Motor neuron (in vitro differentiated cells): ENCODE measurements at regions not wholly inside any gene's neighbourhood (a gene's known extent, or its start where the extent isn't known, plus 50 kb on each side); places are given as distances from the start of the nearest gene placed in this dataset.

ENCODE experiments used
- ATAC-seq, 8 experiments: fragments of 200-7000 bp; cut with Tn5 transposase; replicated peaks in 6 of 8; 2 replicates each; pipeline ENCODE4 v1.8.0; 2021; ENCODE audit warnings: mild to moderate bottlenecking in 8 of 8, moderate library complexity in 8 of 8
- H3K27ac ChIP-seq, 2 donors: fragments of 250-450 bp; sonication (Bioruptor Pico); 2 replicates each; pipeline ENCODE4 v1.9.0; 2021; ENCODE audit warnings: antibody characterized with exemption in 2 of 2, mild to moderate bottlenecking in 2 of 2, moderate library complexity in 1 of 2
- H3K4me1 ChIP-seq, 2 donors: fragments of 250-450 bp; sonication (Bioruptor Pico); replicated peaks in 1 of 2; 2 replicates each; pipeline ENCODE4 v1.6.1; 2021; ENCODE audit warnings: antibody characterized with exemption in 2 of 2, mild to moderate bottlenecking in 2 of 2, moderate library complexity in 1 of 2
- H3K4me3 ChIP-seq, 5 donors: fragments of 250-450 bp; sonication (Bioruptor Pico); 2 replicates each; pipeline ENCODE4 v1.9.0; 2021; ENCODE audit warnings: antibody characterized with exemption in 5 of 5, mild to moderate bottlenecking in 5 of 5, moderate library complexity in 4 of 5
- WGBS, 10 experiments: fragments of 450-650 bp; shearing (Covaris generic); methylation state at CpG; one replicate each; pipeline ENCODE4 v1.0.0; 2022; 5-methylcytosine and 5-hydroxymethylcytosine counted together
- in situ Hi-C, 9 experiments: fragments of 400-800 bp; cut with MboI; loops; one replicate each; pipeline ENCODE4 v1.15.0; 2021; ENCODE audit warnings: low sequenced_read_pairs in 9 of 9, low pct_unique_long_range_greater_than_20kb in 2 of 9; ENCODE audit not compliant: unreplicated experiment in 9 of 9

- WGBS, 10 experiments, result 25 to 100% (median 83%) methylated on average over 1 to 3 of the region's 4 CpGs; no CpG with 5 or more reads in 2 of the 10 experiments
- Histone ChIP-seq H3K27ac (no peak overlapping the region), H3K4me3 (no peak overlapping the region), H3K4me1 (no peaks in the 10 kb centered on the region)
- ATAC-seq, result peak in 1 of 8 experiments; percentile 92
- in situ Hi-C loops, result no loop called here
Observed at GRCh38 chr13:105050686-105051085, 1484.8 kb downstream of the EFNB2 start.

GRCh38 chr13:105048677-105049076 lies 1486.8 kb downstream of the EFNB2 start:
- 0 to 57% (median 20%) methylated on average over 1 of the region's 1 CpG; no CpG with 5 or more reads in 6 of the 10 experiments for WGBS, 10 experiments
- peak in 2 of 8 experiments; percentile 61 to 67 for ATAC-seq
- in situ Hi-C loops, result no loop called here
- Histone ChIP-seq H3K4me3 (no peak overlapping the region), H3K4me1 (no peaks in the 10 kb centered on the region), H3K27ac (no peak overlapping the region)

- 0 to 100% (median 88%) methylated on average over 1 to 3 of the region's 3 CpGs; no CpG with 5 or more reads in 3 of the 10 experiments for WGBS, 10 experiments
- in situ Hi-C loops, result no loop called here
Observed at GRCh38 chr13:105047676-105048295, 1487.7 kb downstream of the EFNB2 start.

GRCh38 chr13:105037110-105037509 lies 1498.4 kb downstream of the EFNB2 start:
- Histone ChIP-seq H3K4me1 (peaks cover 3 to 13% of the 10 kb centered on the region in 2 donors), H3K4me3 (no peak overlapping the region), H3K27ac (no peak overlapping the region)
- ATAC-seq, result peak in 5 of 8 experiments; percentile 91 to 99 (median 96)
- 20 to 60% (median 55%) methylated on average over 2 of the region's 2 CpGs; no CpG with 5 or more reads in 5 of the 10 experiments for WGBS, 10 experiments
- in situ Hi-C loops, result no loop called here

More at GRCh38 chr13:105047676-105048295, 1487.7 kb downstream of the EFNB2 start:
- no peak overlapping the region for H3K27ac ChIP-seq
- H3K4me1 ChIP-seq, result no peaks in the 10 kb centered on the region
- ATAC-seq, result no peak
- no peak overlapping the region for H3K4me3 ChIP-seq

- no peak overlapping the region for H3K4me3 ChIP-seq
- no peak for ATAC-seq
- H3K27ac ChIP-seq, result no peak overlapping the region
- in situ Hi-C loops, result no loop called here
- WGBS, 10 experiments, result 0 to 100% (median 86%) methylated on average over 1 to 3 of the region's 4 CpGs; no CpG with 5 or more reads in 3 of the 10 experiments
- peaks cover 3 to 13% of the 10 kb centered on the region in 2 donors for H3K4me1 ChIP-seq
Observed at GRCh38 chr13:105035092-105035491, 1500.4 kb downstream of the EFNB2 start.

- WGBS, 10 experiments, result 0 to 100% (median 67%) methylated on average over 1 to 2 of the region's 2 CpGs; no CpG with 5 or more reads in 3 of the 10 experiments
- Histone ChIP-seq H3K4me1 (peaks cover 3 to 13% of the 10 kb centered on the region in 2 donors), H3K27ac (no peak overlapping the region), H3K4me3 (no peak overlapping the region)
- in situ Hi-C loops, result no loop called here
- ATAC-seq, result no peak
Observed at GRCh38 chr13:105033999-105034398, 1501.5 kb downstream of the EFNB2 start.

- no peak for ATAC-seq
- Histone ChIP-seq H3K4me1 (no peaks in the 10 kb centered on the region), H3K4me3 (no peak overlapping the region), H3K27ac (no peak overlapping the region)
- WGBS, 10 experiments, result 9 to 100% (median 73%) methylated on average over 2 to 5 of the region's 5 CpGs; no CpG with 5 or more reads in 1 of the 10 experiments
- in situ Hi-C loops, result no loop called here
Observed at GRCh38 chr13:105031306-105031705, 1504.2 kb downstream of the EFNB2 start.

GRCh38 chr13:105030851-105031250 lies 1504.6 kb downstream of the EFNB2 start:
- Histone ChIP-seq H3K4me3 (no peak overlapping the region), H3K4me1 (no peaks in the 10 kb centered on the region), H3K27ac (no peak overlapping the region)
- in situ Hi-C loops, result no loop called here
- 0 to 96% (median 33%) methylated on average over 1 to 3 of the region's 3 CpGs; no CpG with 5 or more reads in 5 of the 10 experiments for WGBS, 10 experiments
- no peak for ATAC-seq

GRCh38 chr13:105019073-105019472 lies 1516.4 kb downstream of the EFNB2 start:
- no peak for ATAC-seq
- 29 to 98% (median 95%) methylated on average over 5 to 8 of the region's 8 CpGs for WGBS, 10 experiments
- Histone ChIP-seq H3K27ac (no peak overlapping the region), H3K4me1 (peaks cover 0 to 6% of the 10 kb centered on the region in 2 donors), H3K4me3 (no peak overlapping the region)
- in situ Hi-C loops, result no loop called here

GRCh38 chr13:105016266-105016665 lies 1519.2 kb downstream of the EFNB2 start:
- in situ Hi-C loops, result no loop called here
- Histone ChIP-seq H3K4me3 (no peak overlapping the region), H3K4me1 (peaks cover 0 to 6% of the 10 kb centered on the region in 2 donors), H3K27ac (no peak overlapping the region)
- WGBS, 10 experiments, result 7 to 90% (median 57%) methylated on average over 2 to 4 of the region's 4 CpGs; no CpG with 5 or more reads in 1 of the 10 experiments
- no peak for ATAC-seq

GRCh38 chr13:105008604-105009003 lies 1526.9 kb downstream of the EFNB2 start:
- 15 to 100% (median 81%) methylated on average over 1 to 5 of the region's 5 CpGs; no CpG with 5 or more reads in 1 of the 10 experiments for WGBS, 10 experiments
- H3K4me1 ChIP-seq, result peaks cover 0 to 8% of the 10 kb centered on the region in 2 donors
- no peak overlapping the region for H3K4me3 ChIP-seq

GRCh38 chr13:105007166-105007808 lies 1528.2 kb downstream of the EFNB2 start:
- Histone ChIP-seq H3K27ac (no peak overlapping the region), H3K4me1 (peaks cover 2 to 21% of the 10 kb centered on the region in 2 donors), H3K4me3 (no peak overlapping the region)
- WGBS, 10 experiments, result 8 to 100% (median 86%) methylated on average over 1 to 6 of the region's 6 CpGs; no CpG with 5 or more reads in 1 of the 10 experiments
- no peak for ATAC-seq
- in situ Hi-C loops, result no loop called here

More at GRCh38 chr13:105008604-105009003, 1526.9 kb downstream of the EFNB2 start:
- peak in 1 of 8 experiments; percentile 96 for ATAC-seq
- H3K27ac ChIP-seq, result no peak overlapping the region
- in situ Hi-C loops, result no loop called here

- peak in 1 of 8 experiments; percentile 13 for ATAC-seq
- H3K4me3 ChIP-seq, result no peak overlapping the region
- H3K27ac ChIP-seq, result no peak overlapping the region
- 0 to 100% (median 91%) methylated on average over 1 to 3 of the region's 3 CpGs for WGBS, 10 experiments
- in situ Hi-C loops, result no loop called here
- H3K4me1 ChIP-seq, result peaks cover 0 to 2% of the 10 kb centered on the region in 2 donors
Observed at GRCh38 chr13:104996022-104996421, 1539.4 kb downstream of the EFNB2 start.
